Central memory CD4-positive, alpha-beta T cell (primary cell): ENCODE measurements at regions not wholly inside any gene's neighbourhood (a gene's known extent, or its start where the extent isn't known, plus 50 kb on each side); places are given as distances from the start of the nearest gene placed in this dataset.
"Not testable (repeated sequence)": the region's sequence is repeated elsewhere in the genome, so short reads cannot be mapped to it uniquely, and the experiment has no call there.

Experiments used
- DNase-seq: peaks from one replicate; pipeline ENCODE4 v3.0.0; 2022

- no peak for DNase-seq
Observed at GRCh38 chr3:18987862-18988447, 160.4 kb upstream of the KCNH8 start.

- DNase-seq: no peak
Observed at GRCh38 chr3:18987070-18987469, 161.2 kb upstream of the KCNH8 start.

GRCh38 chr3:18982920-18983319, 165.4 kb upstream of the KCNH8 start:
- DNase-seq: no peak

- not testable (repeated sequence) for DNase-seq
Observed at GRCh38 chr3:18976102-18976501, 172.2 kb upstream of the KCNH8 start.

- no peak for DNase-seq
Observed at GRCh38 chr3:18968120-18968519, 180.2 kb upstream of the KCNH8 start.

- no peak for DNase-seq
Observed at GRCh38 chr3:18965781-18966180, 182.5 kb upstream of the KCNH8 start.

GRCh38 chr3:18964640-18965039, 183.7 kb upstream of the KCNH8 start:
- no peak for DNase-seq

GRCh38 chr3:18951333-18951732, 197.0 kb upstream of the KCNH8 start:
- DNase-seq: no peak

- no peak for DNase-seq
Observed at GRCh38 chr3:18946524-18946923, 201.8 kb upstream of the KCNH8 start.

- no peak for DNase-seq
Observed at GRCh38 chr3:18937574-18937973, 210.7 kb upstream of the KCNH8 start.

- DNase-seq: no peak
Observed at GRCh38 chr3:18919158-18919557, 229.2 kb upstream of the KCNH8 start.

- DNase-seq: no peak
Observed at GRCh38 chr3:18917923-18918322, 230.4 kb upstream of the KCNH8 start.

GRCh38 chr3:18902081-18902793, 246.1 kb upstream of the KCNH8 start:
- DNase-seq: no peak

GRCh38 chr3:18901571-18901970, 246.7 kb upstream of the KCNH8 start:
- no peak for DNase-seq

GRCh38 chr3:18900994-18901393, 247.3 kb upstream of the KCNH8 start:
- no peak for DNase-seq

GRCh38 chr3:18898911-18899310, 249.4 kb upstream of the KCNH8 start:
- no peak for DNase-seq

- no peak for DNase-seq
Observed at GRCh38 chr3:18892756-18893155, 255.6 kb upstream of the KCNH8 start.

GRCh38 chr3:18892047-18892446, 256.3 kb upstream of the KCNH8 start:
- DNase-seq: no peak

- peak; percentile 13 for DNase-seq
Observed at GRCh38 chr3:18891641-18892040, 256.7 kb upstream of the KCNH8 start.

GRCh38 chr3:18890449-18890848, 257.9 kb upstream of the KCNH8 start:
- DNase-seq: no peak

GRCh38 chr3:18888819-18889218, 259.5 kb upstream of the KCNH8 start:
- no peak for DNase-seq

GRCh38 chr3:18888370-18888769, 259.9 kb upstream of the KCNH8 start:
- DNase-seq: no peak

GRCh38 chr3:18886331-18886730, 262.0 kb upstream of the KCNH8 start:
- DNase-seq: no peak

GRCh38 chr3:18885612-18886011, 262.7 kb upstream of the KCNH8 start:
- no peak for DNase-seq

- DNase-seq: no peak
Observed at GRCh38 chr3:18883571-18883970, 264.7 kb upstream of the KCNH8 start.
